Endothelial cell of umbilical vein (primary cell): ENCODE measurements at regions not wholly inside any gene's neighbourhood (a gene's known extent, or its start where the extent isn't known, plus 50 kb on each side); places are given as distances from the start of the nearest gene placed in this dataset.

Source experiments
- BruUV-seq: library from RNA; stranded (reverse); fragments of 400-500 nt; replicated peaks from 2 replicates; lab custom pipeline; 2021; lab: Mats Ljungman, UMichigan
- CTCF ChIA-PET: fragments of 300-600, 350-600 bp; sonication (Branson Sonifier 250); formaldehyde crosslinking; loops from one replicate; lab custom pipeline; 2021; ENCODE audit warnings: antibody characterized with exemption, inconsistent platforms; lab: Charles Lee
- POLR2A ChIA-PET: fragments of 300-600, 350-600 bp; sonication (Branson Sonifier 250); formaldehyde crosslinking; loops from one replicate; lab custom pipeline; 2021; ENCODE audit warnings: antibody characterized with exemption, inconsistent platforms; lab: Charles Lee
- DNase-seq: peaks from one replicate; pipeline ENCODE4 v3.0.0-alpha.2; 2011; ENCODE audit warnings: low read depth, low spot score
- FAIRE-seq: peaks from 2 replicates; lab custom pipeline; 2011; peaks lifted over from hg19 to GRCh38; lab: Jason Lieb, UNC
- H2AFZ ChIP-seq: 2 replicates; pipeline ENCODE4 v1.6.0; 2012; ENCODE audit warnings: low read depth, low read length, control low read depth, inconsistent platforms
- H3K27ac ChIP-seq: 2 replicates; pipeline ENCODE4 v1.5.1; 2011; ENCODE audit warnings: low read depth, mild to moderate bottlenecking, control low read depth, low read length, moderate library complexity; ENCODE audit not compliant: insufficient read depth
- H3K27me3 ChIP-seq, 2 experiments: 2 replicates each; pipeline versions ENCODE4 v1.6.0 to v1.6.1; 2011; ENCODE audit warnings: low read length in 2 of 2, mixed read lengths in 1 of 2; ENCODE audit not compliant: control insufficient read depth in 2 of 2, insufficient read depth in 2 of 2
- H3K36me3 ChIP-seq, 2 experiments: 2 replicates in 1 of 2; 3 replicates in 1 of 2; pipeline ENCODE4 v1.5.1; 2011; ENCODE audit warnings: low read length in 2 of 2, mild to moderate bottlenecking in 1 of 2, moderate library complexity in 1 of 2; ENCODE audit not compliant: control insufficient read depth in 2 of 2, insufficient read depth in 2 of 2; ENCODE audit errors: extremely low read depth in 1 of 2
- H3K4me1 ChIP-seq: 3 replicates; pipeline ENCODE4 v1.5.1; 2011; ENCODE audit warnings: mild to moderate bottlenecking, low read length; ENCODE audit not compliant: control insufficient read depth, insufficient read depth; ENCODE audit errors: extremely low read depth
- H3K4me2 ChIP-seq: 2 replicates; pipeline ENCODE4 v1.6.1; 2011; ENCODE audit warnings: low read length, control low read depth, mixed read lengths; ENCODE audit not compliant: insufficient read depth
- H3K4me3 ChIP-seq, 3 experiments: fragments of 200-600 bp in 1 of 3; sonication (generic), shearing (Covaris generic) in 1 of 3; replicated peaks in 1 of 3; 2 replicates each; pipeline ENCODE4 v1.5.1; 2011 to 2016; ENCODE audit warnings: control low read depth in 3 of 3, low read length in 3 of 3, mild to moderate bottlenecking in 2 of 3, inconsistent platforms in 1 of 3, low read depth in 1 of 3, moderate library complexity in 1 of 3; ENCODE audit not compliant: insufficient read depth in 1 of 3
- H3K79me2 ChIP-seq: 2 replicates; pipeline ENCODE4 v1.6.0; 2012; ENCODE audit warnings: low read length, inconsistent platforms; ENCODE audit not compliant: control insufficient read depth, insufficient read depth
- H3K9ac ChIP-seq: replicated peaks from 2 replicates; pipeline ENCODE3; 2011; ENCODE audit warnings: low read length, control low read depth; ENCODE audit not compliant: insufficient read depth; ENCODE audit errors: extremely low read depth
- H3K9me1 ChIP-seq: replicated peaks from 3 replicates; pipeline ENCODE4 v1.6.0; 2011; ENCODE audit warnings: mild to moderate bottlenecking, low read length; ENCODE audit not compliant: control insufficient read depth, insufficient read depth; ENCODE audit errors: extremely low read depth
- H3K9me3 ChIP-seq: replicated peaks from 2 replicates; pipeline ENCODE4 v1.5.1; 2012; ENCODE audit warnings: low read length, inconsistent platforms; ENCODE audit not compliant: control insufficient read depth, insufficient read depth
- H4K20me1 ChIP-seq: replicated peaks from 2 replicates; pipeline ENCODE3; 2011; ENCODE audit warnings: mild to moderate bottlenecking, low read length; ENCODE audit not compliant: control insufficient read depth, insufficient read depth; ENCODE audit errors: extremely low read depth
- CTCF ChIP-seq, 2 donors: IDR thresholded peaks; 1 replicate in 1 of 2; 2 replicates in 1 of 2; pipeline ENCODE4 v1.5.1; 2011; ENCODE audit warnings: low read length in 2 of 2, mild to moderate bottlenecking in 2 of 2, moderate library complexity in 2 of 2, control low read depth in 1 of 2, inconsistent platforms in 1 of 2, low read depth in 1 of 2; ENCODE audit not compliant: insufficient read depth in 1 of 2; ENCODE audit errors: extremely low read depth in 1 of 2
- EZH2 ChIP-seq: IDR thresholded peaks from 2 replicates; pipeline ENCODE4 v1.6.1; 2012; ENCODE audit warnings: borderline replicate concordance, low read depth, mild to moderate bottlenecking, moderate library complexity, low read length, inconsistent platforms; ENCODE audit not compliant: severe bottlenecking
- FOS ChIP-seq: IDR thresholded peaks from 2 replicates; pipeline ENCODE4 v1.6.1; 2011; ENCODE audit warnings: mild to moderate bottlenecking, low read length, moderate library complexity, borderline replicate concordance; ENCODE audit not compliant: insufficient read depth
- GATA2 ChIP-seq: IDR thresholded peaks from 2 replicates; pipeline ENCODE4 v1.7.0; 2011; ENCODE audit warnings: low read depth, mild to moderate bottlenecking, moderate library complexity, mixed read lengths, low read length; ENCODE audit not compliant: insufficient read length, insufficient read depth
- JUN ChIP-seq: IDR thresholded peaks from 2 replicates; pipeline ENCODE4 v1.6.1; 2011; ENCODE audit warnings: borderline replicate concordance, low read depth; ENCODE audit not compliant: insufficient read length, insufficient read depth
- MAX ChIP-seq: IDR thresholded peaks from 2 replicates; pipeline ENCODE4 v1.6.1; 2011; ENCODE audit not compliant: insufficient read depth, insufficient read length
- MYC ChIP-seq: IDR thresholded peaks from one replicate; pipeline ENCODE4 v1.6.1; 2011; ENCODE audit warnings: mild to moderate bottlenecking, low read depth, low read length
- POLR2A ChIP-seq: IDR thresholded peaks from 2 replicates; pipeline ENCODE4 v1.6.1; 2012; ENCODE audit warnings: low read depth, mild to moderate bottlenecking, control low read depth, low read length
- POLR2AphosphoS5 ChIP-seq: IDR thresholded peaks from 2 replicates; pipeline ENCODE4 v1.6.1; 2012; ENCODE audit warnings: low read depth, mild to moderate bottlenecking, control low read depth, low read length, moderate library complexity; ENCODE audit not compliant: insufficient read depth
- dilution Hi-C: fragments of 300-500 bp; cut with MboI; formaldehyde crosslinking; loops from one replicate; pipeline ENCODE4 v1.15.0; 2019; ENCODE audit warnings: low sequenced_read_pairs; ENCODE audit not compliant: extremely low pct_ligation_motif_present
- intact Hi-C: fragments of 100-400 bp; cut with micrococcal nuclease; formaldehyde crosslinking; loops from one replicate; pipeline ENCODE4 v1.10.0; 2022

- ChIA-PET CTCF (interaction anchor here (1.2 to 1.7 kb wide), 9 partner anchors 10 to 177 kb away, joined by 3 to 6 read pairs (median 4); no protein-coding TSS in a partner anchor), POLR2A (no interaction called here)
- H3K9ac ChIP-seq: no peak overlapping the region
- no peaks in the 10 kb centered on the region for H3K9me1 ChIP-seq
- H3K9me3 ChIP-seq: no peaks in the 10 kb centered on the region
- no TSS peak for BruUV-seq
- no peak for DNase-seq
- H3K4me1 ChIP-seq: no peaks in the 10 kb centered on the region
- intact Hi-C loops (no loop called here), dilution Hi-C loops (no loop called here)
- H4K20me1 ChIP-seq: no peaks in the 10 kb centered on the region
- no peaks in the 10 kb centered on the region for H3K79me2 ChIP-seq
- H3K27me3 ChIP-seq: no peaks in the 10 kb centered on the region
- H3K27ac ChIP-seq: no peak overlapping the region
- H3K36me3 ChIP-seq: no peaks in the 10 kb centered on the region
- no peak overlapping the region for H3K4me3 ChIP-seq
- no peak overlapping the region for H3K4me2 ChIP-seq
- TF ChIP-seq POLR2AphosphoS5: no peak
- no peak for TF ChIP-seq JUN
- no peak for TF ChIP-seq FOS
- no peak for TF ChIP-seq GATA2
- no peak for TF ChIP-seq EZH2
- no peak for TF ChIP-seq CTCF (IDR thresholded peaks at IDR 0.05; ENCODE audit: extremely low read depth in 1 of 2, insufficient read depth in 1 of 2, low read depth in 1 of 2, low read length in 2 of 2)
- no peak for TF ChIP-seq MYC
- TF ChIP-seq POLR2A: no peak
- no peak for TF ChIP-seq MAX
- no peak for FAIRE-seq
- no peak overlapping the region for H2AFZ ChIP-seq
Observed at GRCh38 chr14:100476012-100476822, 111.0 kb downstream of the BEGAIN start.
